HG03558 (cell line): ENCODE measurements at regions not wholly inside any gene's neighbourhood (a gene's known extent, or its start where the extent isn't known, plus 50 kb on each side); places are given as distances from the start of the nearest gene placed in this dataset.

Experiments
- ATAC-seq: cut with Tn5 transposase; IDR thresholded peaks from one replicate; pipeline ENCODE4 v1.9.1; 2021; ENCODE audit warnings: moderate number of reproducible peaks; ENCODE audit not compliant: unreplicated experiment; ENCODE audit errors: extremely low read depth

DNA sequence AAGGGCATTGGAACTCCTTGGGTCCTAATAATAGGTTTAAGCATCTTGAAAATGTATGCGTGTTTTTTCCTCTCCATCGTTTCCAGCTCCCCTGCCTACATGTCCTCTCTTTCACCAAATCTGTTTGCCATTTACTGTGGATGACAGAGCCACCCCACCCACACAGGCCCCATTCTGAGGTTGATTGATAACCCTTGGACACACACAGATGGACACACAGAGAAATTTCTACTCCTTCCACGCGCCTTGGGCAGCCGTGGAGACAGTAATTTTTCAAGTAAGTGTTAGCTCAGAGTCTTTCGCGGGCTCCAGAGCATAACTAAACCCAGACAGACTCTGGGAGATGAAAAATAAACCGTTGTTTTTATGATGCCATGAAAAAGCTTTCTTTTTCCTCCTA, 103.3 kb upstream of the NLRP1 start:
- no peak for ATAC-seq

DNA sequence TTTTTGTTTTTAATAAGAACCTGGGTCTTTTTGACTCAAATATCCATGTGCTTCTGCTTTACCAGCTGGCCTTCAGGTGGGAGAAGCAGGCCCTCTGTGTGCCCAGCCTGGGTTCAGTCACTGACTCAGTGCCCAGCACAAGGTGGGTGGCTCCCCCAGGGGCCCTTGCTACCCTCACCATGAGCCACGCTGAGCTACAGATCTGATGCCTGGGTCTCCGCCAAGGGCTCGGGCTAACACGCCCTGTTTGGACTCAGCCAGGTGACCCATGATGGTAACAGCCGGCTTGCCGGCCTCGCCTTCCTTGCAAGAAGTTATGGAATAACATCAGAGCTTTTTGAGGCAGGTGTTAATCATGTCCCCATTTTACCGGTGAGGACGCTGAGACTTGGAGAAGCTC, 109.5 kb upstream of the NLRP1 start:
- ATAC-seq = no peak

DNA sequence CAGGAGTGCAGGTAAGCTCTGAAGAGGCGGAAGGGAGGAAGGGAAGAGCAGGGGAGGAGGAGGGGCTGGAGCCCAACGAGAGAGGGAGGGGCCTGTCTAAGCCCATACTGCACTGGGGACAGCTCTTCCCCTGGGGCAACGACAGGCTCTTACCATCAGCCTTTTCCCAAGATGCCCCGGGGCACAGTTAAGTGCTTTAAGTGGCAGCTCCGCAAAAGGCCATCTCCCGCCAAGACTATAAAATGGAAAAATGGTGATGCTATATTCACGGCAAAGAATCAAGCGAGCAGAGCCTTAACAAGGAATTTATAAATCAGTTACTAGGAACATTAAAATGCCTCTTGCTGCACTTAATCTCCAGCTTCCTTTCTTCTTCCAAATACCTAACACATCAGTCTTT, 110.2 kb upstream of the NLRP1 start:
- no peak for ATAC-seq

DNA sequence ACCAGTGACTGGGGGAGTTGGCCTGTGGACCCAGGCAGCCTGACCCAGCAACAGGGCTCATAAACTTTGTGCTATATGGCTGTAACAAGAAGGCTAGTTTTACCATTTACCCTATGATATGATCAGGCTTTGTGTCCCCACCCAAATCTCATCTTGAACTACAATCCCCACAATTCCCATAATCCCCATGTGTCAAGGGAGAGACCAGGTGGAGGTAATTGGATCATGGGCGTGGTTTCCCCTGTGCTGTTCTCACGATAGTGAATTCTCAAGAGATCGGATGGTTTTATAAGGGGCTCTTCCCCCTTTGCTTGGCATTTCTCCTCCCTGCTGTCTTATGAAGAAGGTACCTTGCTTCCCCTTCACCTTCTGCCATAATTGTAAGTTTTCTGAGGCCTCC, 111.2 kb upstream of the NLRP1 start:
- ATAC-seq = no peak

DNA sequence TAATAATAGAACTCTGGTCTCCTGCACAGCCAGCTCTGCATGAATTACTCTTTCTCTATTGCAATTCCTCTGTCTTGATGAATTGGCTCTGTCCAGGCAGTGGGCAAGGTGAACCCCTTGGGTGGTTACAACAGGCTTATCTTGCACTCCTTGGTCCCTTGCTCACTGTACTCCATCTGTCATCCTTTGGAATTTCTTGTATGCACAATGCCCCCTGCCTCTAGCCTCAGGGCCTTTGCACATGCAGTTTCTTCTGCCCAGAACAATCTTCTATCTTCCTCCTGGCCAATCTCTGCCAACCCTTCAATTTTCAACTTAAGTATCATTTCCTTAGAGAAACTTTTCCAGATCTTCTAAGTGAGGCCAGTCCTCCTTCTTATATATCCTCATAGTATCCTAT, 114.7 kb upstream of the NLRP1 start:
- no peak for ATAC-seq

DNA sequence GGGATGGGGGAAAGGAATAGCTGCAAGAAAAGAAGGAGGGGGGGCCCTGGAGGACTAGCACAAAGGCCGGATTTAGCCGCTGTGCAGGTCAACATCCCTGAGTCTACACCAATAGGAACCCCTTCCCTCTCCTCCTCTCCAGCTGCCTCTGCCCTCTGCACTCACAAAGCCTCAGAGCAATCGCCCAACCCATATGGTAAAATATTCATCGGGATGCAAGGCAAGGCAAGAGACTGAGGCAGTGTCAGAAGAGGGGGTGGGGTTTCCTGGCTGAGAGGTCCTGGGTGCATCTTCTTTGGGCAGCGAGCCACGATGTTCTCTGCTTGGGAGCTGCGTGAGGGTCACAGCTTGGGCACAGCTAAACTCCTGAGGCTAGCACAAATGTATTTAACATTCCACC, 115.5 kb upstream of the NLRP1 start:
- ATAC-seq = no peak

DNA sequence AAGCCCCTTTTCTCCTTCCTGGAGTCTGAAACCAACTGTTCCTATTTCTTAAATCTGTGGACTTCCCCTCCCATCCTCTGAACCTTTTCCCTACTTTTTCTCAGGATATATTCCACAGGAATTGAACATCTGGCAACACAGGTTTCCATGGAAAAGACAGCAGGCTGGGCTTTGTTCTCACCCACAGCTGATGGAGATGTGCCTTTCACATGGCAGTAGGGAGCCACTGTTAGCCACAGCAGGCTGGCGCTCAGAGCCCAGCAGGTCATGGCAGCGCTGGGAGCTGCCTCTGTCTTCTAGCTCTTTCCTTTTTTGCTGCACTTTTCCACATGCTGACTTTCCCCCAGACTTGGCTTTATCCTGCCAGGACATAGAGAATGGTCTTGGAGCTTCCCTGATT, 116.4 kb upstream of the NLRP1 start:
- ATAC-seq = no peak

DNA sequence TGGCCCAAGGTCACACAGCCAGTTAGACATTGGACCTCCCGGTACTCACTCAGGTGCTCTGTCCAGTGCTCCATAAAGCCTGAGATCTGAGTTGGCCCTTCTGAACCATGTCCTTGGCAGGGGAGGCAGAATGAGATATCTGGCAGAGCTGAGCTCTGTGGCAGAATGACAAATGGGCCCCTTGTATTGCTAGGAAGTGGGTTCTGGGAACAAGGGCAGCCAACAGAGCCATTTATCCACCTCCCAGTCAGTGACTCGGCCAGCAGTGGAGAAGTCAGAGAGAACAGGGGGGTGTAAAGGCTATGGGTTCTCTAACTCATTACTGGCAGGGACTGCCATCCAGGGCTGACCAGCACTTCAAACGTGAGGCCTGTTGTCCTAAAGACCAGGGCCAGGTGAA, 117.1 kb upstream of the NLRP1 start:
- no peak for ATAC-seq

DNA sequence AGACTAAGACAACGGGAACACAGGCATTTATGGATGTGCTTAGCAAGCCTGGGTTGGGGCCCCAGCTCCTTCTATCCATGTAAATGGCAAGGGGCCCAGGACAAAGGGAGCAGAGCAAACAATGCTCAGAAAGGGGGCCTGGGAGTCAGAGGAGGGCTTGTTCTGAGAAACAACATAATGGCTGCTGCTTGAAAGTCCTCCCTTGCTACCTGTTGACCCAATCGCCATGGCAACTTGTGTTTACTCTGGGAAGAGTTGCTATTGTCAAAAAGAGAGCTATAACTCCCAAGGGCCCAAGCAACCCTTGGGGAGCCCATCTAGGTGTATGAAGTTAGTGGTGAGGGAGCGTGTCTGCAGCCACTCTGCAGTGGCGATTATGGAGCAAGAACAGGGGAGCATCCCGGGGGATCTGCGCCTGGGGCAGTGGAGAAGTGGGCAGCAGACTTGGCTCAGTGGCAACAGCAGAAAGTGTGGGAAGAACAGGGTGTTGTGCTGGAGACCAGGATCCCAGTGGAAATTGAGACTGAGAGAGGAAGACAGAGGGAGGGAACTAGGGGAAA, 118.7 kb upstream of the NLRP1 start:
- ATAC-seq = no peak

DNA sequence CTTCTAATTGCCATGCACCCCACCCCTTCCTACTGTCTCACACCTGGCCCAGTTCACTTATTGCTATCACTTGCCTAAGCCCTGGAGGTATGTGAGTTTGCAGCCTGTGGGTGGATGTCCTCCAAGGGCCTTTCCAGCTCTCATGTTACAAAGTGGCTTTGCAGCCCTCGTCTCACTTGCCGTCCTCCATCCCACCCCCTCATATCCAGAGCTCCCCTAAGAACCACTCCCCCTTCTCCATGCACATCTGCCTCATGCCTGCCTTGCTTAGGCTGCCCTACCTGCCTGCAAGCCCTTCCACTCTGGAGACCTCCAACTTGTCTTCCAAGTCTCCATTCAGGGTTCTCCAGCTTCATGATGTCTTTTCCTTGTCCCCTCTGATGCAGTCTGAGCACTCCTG, 119.4 kb upstream of the NLRP1 start:
- ATAC-seq = no peak

DNA sequence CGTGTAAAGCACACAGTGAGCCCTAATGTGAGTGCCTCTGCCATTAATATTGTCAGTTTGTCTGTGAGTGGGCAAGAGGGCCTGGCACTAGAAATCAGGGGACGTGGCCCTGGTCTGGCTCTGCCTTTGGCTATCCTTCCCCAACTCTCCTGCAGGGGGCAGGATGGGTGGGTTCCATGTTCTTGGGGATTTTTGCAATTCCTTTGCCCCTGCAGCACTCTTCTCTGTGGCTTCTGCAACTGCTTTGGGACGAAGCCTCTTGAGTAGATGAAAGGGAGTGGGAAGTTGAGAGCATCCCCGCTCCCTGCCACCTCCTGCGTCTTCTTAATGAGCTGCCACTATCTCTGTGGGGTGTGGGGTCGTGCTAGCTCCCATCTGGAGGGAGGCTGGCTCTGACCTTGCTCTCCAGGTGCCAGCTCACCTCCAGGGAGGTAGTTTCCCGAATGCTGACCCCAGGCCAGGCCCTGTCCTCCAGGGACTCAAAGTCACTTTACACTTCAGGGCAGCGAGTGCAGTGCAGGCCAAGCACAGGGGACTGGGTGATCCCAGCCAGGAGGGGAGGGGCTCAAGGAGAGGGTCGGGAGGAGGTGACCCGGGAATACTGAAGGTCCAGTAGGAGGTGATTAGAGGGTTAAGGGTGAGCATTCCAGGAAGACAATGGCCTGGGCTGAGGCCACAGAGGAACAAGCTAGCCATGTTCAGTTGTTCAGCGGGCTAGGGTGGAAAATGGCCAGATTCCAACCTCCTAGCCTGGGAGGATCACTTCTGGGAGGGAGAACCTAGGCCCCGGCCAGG, 121.0 kb upstream of the NLRP1 start:
- no peak for ATAC-seq

DNA sequence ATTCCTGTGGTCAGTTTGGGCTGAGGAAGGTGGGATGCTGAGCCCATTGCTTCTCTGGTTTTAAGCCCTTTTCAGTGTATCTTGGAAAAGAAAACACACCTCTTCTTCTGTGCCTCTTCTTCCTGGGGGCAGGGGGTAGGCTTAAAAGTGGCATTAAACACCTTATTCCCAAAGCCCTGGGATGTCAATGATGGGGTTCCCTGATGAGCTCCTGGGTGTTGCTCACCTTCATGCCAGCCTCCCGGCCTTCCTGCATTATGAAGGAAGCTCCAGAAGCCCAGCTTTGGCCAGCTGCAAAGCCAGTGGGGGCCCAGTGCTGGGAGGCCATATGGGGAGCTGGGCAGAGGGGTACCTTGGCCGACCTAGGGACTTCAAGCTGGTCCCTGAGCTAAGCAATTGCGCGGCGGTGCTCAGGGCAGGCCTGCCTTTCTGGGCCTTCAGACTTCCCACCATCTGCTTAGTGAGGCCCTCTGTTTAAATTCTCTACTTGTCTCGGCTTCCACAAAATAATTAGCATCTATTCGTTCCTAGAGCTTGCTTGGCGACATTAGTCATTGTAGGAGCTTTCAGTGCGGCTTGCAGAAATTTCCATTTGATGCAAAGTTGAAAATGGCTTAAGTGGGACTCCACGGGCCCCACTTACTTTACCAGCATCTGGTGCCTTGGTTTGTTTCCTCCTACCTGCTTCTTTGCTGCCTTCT, 121.7 kb upstream of the NLRP1 start:
- ATAC-seq = no peak

DNA sequence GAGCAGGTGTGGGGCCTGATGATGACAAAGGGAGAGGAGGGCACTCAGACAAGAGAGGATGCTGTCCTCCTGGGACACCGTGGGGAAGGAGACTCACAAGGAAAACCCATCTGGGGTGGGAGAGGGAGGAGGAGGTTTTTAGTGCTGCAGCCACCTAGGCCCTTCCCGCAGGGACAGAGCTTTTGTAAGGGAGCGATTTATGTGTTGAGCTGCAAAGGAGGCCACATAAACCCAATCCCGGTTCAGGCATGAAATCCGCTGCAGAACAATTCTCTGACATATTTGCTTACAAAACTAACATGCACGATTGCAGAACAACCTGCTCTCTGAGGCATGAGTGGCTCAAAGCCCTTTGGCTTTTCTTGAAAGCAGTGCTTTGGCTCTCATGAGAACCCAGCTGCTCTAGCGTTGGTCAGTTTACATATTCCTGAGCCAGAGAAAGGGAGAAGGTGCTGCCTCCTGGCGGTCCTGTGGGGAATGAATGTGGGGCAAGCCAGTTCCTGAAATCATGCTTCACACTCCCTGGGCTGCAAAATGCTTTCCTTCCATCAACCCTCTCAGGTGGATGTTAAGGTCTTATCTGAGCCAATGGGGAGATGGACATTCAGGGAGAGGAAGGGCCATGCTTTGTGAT, 122.4 kb upstream of the NLRP1 start:
- no peak for ATAC-seq

DNA sequence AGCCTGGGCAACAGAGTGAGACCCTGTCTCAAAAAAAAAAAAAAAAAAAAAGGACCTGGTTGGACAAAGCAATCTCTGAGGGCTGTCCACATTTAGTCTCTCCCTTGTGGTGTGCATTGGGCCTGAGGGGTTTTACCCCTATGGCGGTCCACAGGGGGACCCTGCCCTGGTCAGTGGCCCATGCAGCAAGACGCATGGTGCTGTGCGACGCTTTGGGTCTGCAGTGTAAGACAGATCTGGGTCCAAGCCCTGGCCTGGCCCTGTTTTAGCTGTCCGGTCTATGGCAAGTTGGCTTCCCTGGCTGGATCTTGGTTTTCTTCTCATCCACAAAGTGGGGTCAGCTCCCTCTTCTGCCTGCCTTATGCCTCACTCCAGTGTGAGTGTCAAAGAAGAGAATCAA, 123.2 kb upstream of the NLRP1 start:
- no peak for ATAC-seq

DNA sequence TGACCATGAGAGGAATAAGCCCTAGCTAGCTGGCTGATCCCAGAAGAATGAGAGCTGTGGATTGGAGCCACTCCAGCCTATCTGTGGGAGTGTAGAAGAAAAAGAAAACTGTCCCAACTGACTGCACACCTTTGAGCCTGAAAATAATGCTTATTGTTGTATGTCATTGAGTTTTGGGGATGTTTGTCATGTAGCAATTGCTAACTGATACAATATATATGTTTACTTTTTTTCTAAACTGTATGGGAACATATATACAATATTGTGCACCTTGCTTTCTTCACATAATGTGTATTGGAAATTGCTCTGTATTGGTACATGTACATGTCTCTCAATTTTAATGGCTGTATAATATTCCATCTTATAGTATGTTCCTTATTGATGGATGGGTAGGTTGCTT, 124.0 kb upstream of the NLRP1 start:
- no peak for ATAC-seq

DNA sequence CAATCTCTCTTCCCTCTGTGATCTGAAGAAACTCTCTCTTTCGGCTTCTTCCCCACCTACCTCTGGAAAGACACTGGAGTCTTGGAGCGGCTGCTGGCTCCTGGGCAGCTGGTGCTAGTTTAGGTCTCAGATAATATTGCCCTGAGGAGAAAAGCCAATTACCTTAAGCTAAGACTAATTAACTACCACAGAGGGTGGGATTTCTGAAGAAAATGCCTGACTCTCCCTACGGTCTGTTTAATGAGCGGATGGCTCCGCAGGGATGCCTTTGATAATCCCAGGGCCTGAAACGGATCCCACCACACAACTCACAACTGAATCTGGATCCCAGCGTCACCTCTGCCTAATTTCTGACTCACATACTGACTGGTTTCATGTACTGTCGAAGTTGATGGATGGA, 127.0 kb upstream of the NLRP1 start:
- no peak for ATAC-seq

DNA sequence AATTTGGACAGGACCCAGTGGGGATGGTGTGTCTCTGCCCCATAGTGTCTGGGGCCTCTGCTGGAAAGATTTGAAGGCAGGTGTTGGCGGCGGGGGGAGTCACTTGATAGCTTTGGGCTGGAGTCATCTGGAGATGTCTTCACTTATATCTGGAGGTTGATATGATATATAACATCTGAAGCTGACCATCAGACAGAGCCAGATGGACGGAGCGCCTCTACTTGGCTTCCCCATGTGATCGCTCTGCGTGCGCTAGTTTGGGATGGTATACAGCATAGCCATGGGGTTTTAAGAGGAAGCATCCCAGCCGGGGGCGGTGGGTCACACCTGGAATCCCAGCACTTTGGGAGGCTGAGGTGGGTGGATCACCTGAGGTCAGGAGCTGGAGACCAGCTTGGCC, 130.7 kb upstream of the NLRP1 start:
- no peak for ATAC-seq

DNA sequence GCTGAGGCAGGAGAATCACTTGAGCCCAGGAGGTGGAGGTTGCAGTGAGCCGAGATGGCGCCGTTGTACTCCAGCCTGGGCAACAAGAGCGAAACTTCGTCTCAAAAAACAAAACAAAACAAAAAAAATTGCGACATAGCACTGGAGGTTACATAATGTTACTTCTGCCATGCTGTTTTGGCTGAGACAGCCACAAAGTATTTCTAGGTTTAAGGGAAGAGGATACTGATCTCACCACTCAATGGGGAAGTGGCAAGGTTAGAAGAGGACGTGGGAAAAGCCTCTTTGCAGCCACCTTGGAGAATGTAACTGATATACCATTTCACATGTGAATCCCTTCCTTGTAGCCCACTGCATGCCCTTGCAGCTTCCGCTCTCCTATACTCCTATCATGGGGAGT, 131.2 kb upstream of the NLRP1 start:
- ATAC-seq = no peak

DNA sequence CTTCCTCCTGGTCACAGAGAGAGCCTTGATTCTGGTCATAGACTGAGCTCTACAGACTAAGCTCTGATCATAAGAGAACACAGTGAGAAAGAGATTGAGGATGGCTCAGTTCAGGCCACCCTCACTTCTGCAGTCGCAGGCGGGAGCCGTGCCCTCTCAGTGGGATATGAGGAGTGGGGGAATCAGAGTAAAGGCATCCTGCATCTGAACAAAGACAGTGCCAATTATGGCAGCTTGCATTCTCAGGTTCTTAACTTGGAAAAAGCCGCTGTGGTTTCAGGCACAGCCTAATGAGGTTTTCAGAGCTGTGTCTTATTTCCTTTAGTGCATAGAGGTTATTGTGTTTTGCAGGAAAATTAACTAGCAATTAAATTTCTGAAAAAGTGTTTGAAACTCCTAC, 134.4 kb upstream of the NLRP1 start:
- ATAC-seq = no peak

DNA sequence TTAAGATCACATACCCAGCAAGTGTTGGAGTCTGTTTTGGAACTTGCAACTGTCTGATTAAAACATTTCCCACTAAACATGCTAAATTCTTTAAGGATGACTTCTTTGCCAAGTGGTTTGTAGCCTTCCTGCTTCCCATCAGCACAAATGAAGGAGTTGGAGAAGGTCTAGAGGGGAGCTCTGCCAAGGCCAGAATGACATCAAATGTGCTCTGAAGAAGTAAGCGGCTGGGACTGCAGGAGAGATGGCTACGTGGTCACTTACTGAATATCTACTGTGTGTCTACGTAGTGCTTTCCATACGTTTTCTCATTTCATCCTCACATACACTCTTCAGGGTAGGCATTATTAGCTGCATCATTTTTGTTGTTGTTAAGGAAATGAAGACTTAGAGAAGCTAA, 135.7 kb upstream of the NLRP1 start:
- no peak for ATAC-seq

DNA sequence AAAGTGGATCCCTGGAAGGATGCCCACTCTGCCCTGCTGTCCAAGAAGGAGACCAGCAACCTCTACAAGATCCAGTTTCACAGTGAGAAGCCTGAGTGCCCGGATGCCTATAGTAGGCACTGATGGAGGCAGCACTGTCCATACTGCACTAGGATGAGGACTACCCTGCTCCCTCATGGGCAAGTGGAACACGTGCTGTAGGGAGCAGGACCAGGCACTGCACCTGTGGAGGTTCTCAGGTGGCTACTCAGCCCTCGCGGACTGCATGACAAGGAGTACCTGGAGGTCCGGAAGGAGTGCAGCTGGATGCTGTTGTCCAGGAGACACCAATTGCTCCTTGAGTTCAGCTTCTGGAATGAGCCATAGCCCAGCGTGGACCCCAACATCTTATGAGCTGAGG, 146.1 kb upstream of the NLRP1 start:
- ATAC-seq = no peak
